H9 (cell line): ENCODE measurements at regions not wholly inside any gene's neighbourhood (a gene's known extent, or its start where the extent isn't known, plus 50 kb on each side); places are given as distances from the start of the nearest gene placed in this dataset.

Source experiments
- DNase-seq: peaks from one replicate; pipeline ENCODE4 v3.0.0-alpha.2; 2017
- H2AFZ ChIP-seq: one replicate; pipeline ENCODE4 v1.6.1; 2013; ENCODE audit warnings: mild to moderate bottlenecking, low read length, control low read depth, moderate library complexity
- H2AK5ac ChIP-seq: 2 replicates; pipeline ENCODE4 v1.6.1; 2013; ENCODE audit warnings: low read length, control low read depth, mixed read lengths; ENCODE audit not compliant: insufficient read length
- H2BK120ac ChIP-seq: one replicate; pipeline ENCODE4 v1.6.1; 2013; ENCODE audit warnings: low read depth, mild to moderate bottlenecking, low read length, control low read depth, inconsistent platforms; ENCODE audit not compliant: poor library complexity, severe bottlenecking
- H2BK12ac ChIP-seq: 2 replicates; pipeline ENCODE4 v1.6.1; 2013; ENCODE audit warnings: low read length, control low read depth, mixed read lengths, low read depth; ENCODE audit not compliant: insufficient read length
- H2BK15ac ChIP-seq: 2 replicates; pipeline ENCODE4 v1.6.1; 2013; ENCODE audit warnings: low read depth, low read length, control low read depth
- H2BK20ac ChIP-seq: one replicate; pipeline ENCODE4 v1.6.1; 2013; ENCODE audit warnings: low read depth, mild to moderate bottlenecking, low read length, control low read depth, inconsistent platforms; ENCODE audit not compliant: poor library complexity, severe bottlenecking
- H2BK5ac ChIP-seq: 2 replicates; pipeline ENCODE4 v1.6.1; 2013; ENCODE audit warnings: low read length, control low read depth, mixed read lengths; ENCODE audit not compliant: insufficient read length
- H3K14ac ChIP-seq: 2 replicates; pipeline ENCODE4 v1.6.1; 2013; ENCODE audit warnings: low read length, control low read depth; ENCODE audit not compliant: insufficient read depth
- H3K18ac ChIP-seq: 2 replicates; pipeline ENCODE4 v1.6.1; 2013; ENCODE audit warnings: low read depth, mild to moderate bottlenecking, mixed read lengths, low read length, control low read depth; ENCODE audit not compliant: insufficient read length
- H3K23ac ChIP-seq: 2 replicates; pipeline ENCODE4 v1.6.1; 2013; ENCODE audit warnings: low read length, control low read depth, mixed read lengths, low read depth; ENCODE audit not compliant: insufficient read length
- H3K23me2 ChIP-seq: 2 replicates; pipeline ENCODE4 v1.6.1; 2013; ENCODE audit warnings: low read depth, mild to moderate bottlenecking, mixed read lengths, low read length, control low read depth; ENCODE audit not compliant: insufficient read length, poor library complexity, severe bottlenecking
- H3K27ac ChIP-seq: 2 replicates; pipeline ENCODE4 v1.5.1; 2013; ENCODE audit warnings: low read length, control low read depth, mixed read lengths, low read depth; ENCODE audit not compliant: insufficient read length
- H3K27me3 ChIP-seq: 2 replicates; pipeline ENCODE4 v1.6.1; 2013; ENCODE audit warnings: low read length, control low read depth, inconsistent platforms; ENCODE audit not compliant: insufficient read depth
- H3K4ac ChIP-seq: 2 replicates; pipeline ENCODE4 v1.6.1; 2013; ENCODE audit warnings: low read depth, mild to moderate bottlenecking, control low read depth, inconsistent platforms, low read length, moderate library complexity
- H3K4me1 ChIP-seq: 2 replicates; pipeline ENCODE4 v1.6.1; 2013; ENCODE audit warnings: low read length, control low read depth, inconsistent platforms; ENCODE audit not compliant: insufficient read depth
- H3K4me2 ChIP-seq: 2 replicates; pipeline ENCODE4 v1.6.1; 2013; ENCODE audit warnings: low read length, control low read depth, mixed read lengths; ENCODE audit not compliant: insufficient read length, insufficient read depth
- H3K56ac ChIP-seq: 2 replicates; pipeline ENCODE4 v1.6.1; 2013; ENCODE audit warnings: low read depth, mild to moderate bottlenecking, mixed read lengths, low read length, control low read depth; ENCODE audit not compliant: insufficient read length
- H3K79me1 ChIP-seq: 2 replicates; pipeline ENCODE4 v1.6.1; 2013; ENCODE audit warnings: low read depth, mild to moderate bottlenecking, moderate library complexity, low read length, control low read depth, inconsistent platforms; ENCODE audit not compliant: insufficient read depth, poor library complexity, severe bottlenecking
- H3K79me2 ChIP-seq: 2 replicates; pipeline ENCODE4 v1.6.1; 2013; ENCODE audit warnings: low read length, control low read depth, inconsistent platforms; ENCODE audit not compliant: insufficient read depth
- H3K9ac ChIP-seq: 2 replicates; pipeline ENCODE4 v1.6.1; 2013; ENCODE audit warnings: low read length, control low read depth, mixed read lengths; ENCODE audit not compliant: insufficient read length; ENCODE audit errors: extremely low read depth
- H3K9me3 ChIP-seq: one replicate; pipeline ENCODE4 v1.6.1; 2013; ENCODE audit warnings: low read depth, low read length, inconsistent platforms; ENCODE audit not compliant: control insufficient read depth
- H3T11ph ChIP-seq: one replicate; pipeline ENCODE4 v1.6.1; 2013; ENCODE audit warnings: mild to moderate bottlenecking, low read length, control low read depth, inconsistent platforms
- H4K20me1 ChIP-seq: one replicate; pipeline ENCODE4 v1.6.1; 2013; ENCODE audit not compliant: control insufficient read depth, insufficient read length, insufficient read depth
- H4K5ac ChIP-seq: 2 replicates; pipeline ENCODE4 v1.6.1; 2013; ENCODE audit warnings: low read depth, mild to moderate bottlenecking, mixed read lengths, low read length, control low read depth; ENCODE audit not compliant: insufficient read length
- H4K8ac ChIP-seq: replicated peaks from 2 replicates; pipeline ENCODE4 v1.6.1; 2013; ENCODE audit warnings: low read length, control low read depth, mixed read lengths, low read depth; ENCODE audit not compliant: insufficient read length
- H4K91ac ChIP-seq: 2 replicates; pipeline ENCODE4 v1.6.1; 2013; ENCODE audit warnings: low read depth, mild to moderate bottlenecking, moderate library complexity, mixed read lengths, low read length, control low read depth; ENCODE audit not compliant: insufficient read length
- H3K27ac Mint-ChIP-seq, 3 experiments: 2 replicates in 2 of 3; 3 replicates in 1 of 3; pipeline ENCODE4 v1.8.0; 2020 to 2021; ENCODE audit warnings: mixed read lengths in 3 of 3, mild to moderate bottlenecking in 1 of 3, moderate library complexity in 1 of 3
- H3K27me3 Mint-ChIP-seq: 2 replicates; pipeline ENCODE4 v1.8.0; 2021; ENCODE audit warnings: low read depth, mild to moderate bottlenecking, moderate library complexity, mixed read lengths
- H3K36me3 Mint-ChIP-seq, 3 experiments: 2 replicates in 2 of 3; 3 replicates in 1 of 3; pipeline ENCODE4 v1.8.0; 2020 to 2021; ENCODE audit warnings: low read depth in 3 of 3, mixed read lengths in 3 of 3; ENCODE audit not compliant: insufficient read depth in 1 of 3
- H3K4me1 Mint-ChIP-seq, 2 experiments: 2 replicates each; pipeline ENCODE4 v1.8.0; 2020; ENCODE audit warnings: mixed read lengths in 2 of 2
- H3K4me3 Mint-ChIP-seq, 2 experiments: 2 replicates in 1 of 2; 3 replicates in 1 of 2; pipeline ENCODE4 v1.8.0; 2020 to 2021; ENCODE audit warnings: mild to moderate bottlenecking in 2 of 2, mixed read lengths in 2 of 2, moderate library complexity in 1 of 2
- H3K9me3 Mint-ChIP-seq, 2 experiments: 2 replicates in 1 of 2; 3 replicates in 1 of 2; pipeline ENCODE4 v1.8.0; 2020; ENCODE audit warnings: mild to moderate bottlenecking in 2 of 2, mixed read lengths in 2 of 2, moderate library complexity in 1 of 2
- WGBS: extraction: QIAGEN DNeasy Blood & Tissue Kit; methylation state at CpG from one replicate; pipeline ENCODE4 v1.1.7; 2013; ENCODE audit warnings: missing lambda C conversion rate, low lambda C conversion rate, mixed read lengths; ENCODE audit not compliant: insufficient read length; ENCODE audit errors: extremely low coverage; 5-methylcytosine and 5-hydroxymethylcytosine counted together
- TF ChIP-seq, protein P1 (sequence below): fragments of 200-600 bp; sonication (generic); conservative IDR thresholded peaks from 3 replicates; pipeline ENCODE4 v1.8.0; 2021; ENCODE audit warnings: antibody characterized with exemption, mild to moderate bottlenecking

DNA sequence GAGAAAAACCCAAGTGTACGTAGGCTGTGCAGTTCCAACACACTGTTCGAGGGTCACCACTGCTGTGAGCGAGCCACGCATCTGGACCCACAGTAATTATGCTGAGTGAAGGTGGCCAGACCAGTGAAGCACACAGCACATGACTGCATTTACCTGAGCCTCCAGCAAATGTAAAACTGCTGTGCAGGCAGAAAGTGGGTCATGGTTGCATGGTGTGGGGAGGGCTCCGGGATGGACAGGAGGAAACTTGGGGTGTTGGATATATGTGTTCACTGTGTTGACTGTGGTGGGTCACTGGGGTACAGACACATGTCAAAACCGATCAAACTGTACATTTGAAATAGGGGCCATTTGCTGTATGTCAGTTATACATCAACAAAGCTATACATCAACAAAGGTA, 78.7 kb upstream of the METRNL start:
- Histone ChIP-seq H4K5ac (no peak overlapping the region), H3K4me1 (no peaks in the 10 kb centered on the region; the same call in 1 of the 2 replicates), H3K79me2 (no peaks in the 10 kb centered on the region), H3K4me2 (no peak overlapping the region), H3K79me1 (no peaks in the 10 kb centered on the region), H3K27ac (no peak overlapping the region), H3K4ac (no peak overlapping the region), H2BK120ac (no peak overlapping the region), H4K20me1 (no peaks in the 10 kb centered on the region), H2BK15ac (no peak overlapping the region), H4K8ac (no peak overlapping the region), H3T11ph (no peak overlapping the region), H3K9ac (no peak overlapping the region), H2BK20ac (no peak overlapping the region), H4K91ac (no peak overlapping the region), H3K18ac (no peak overlapping the region), H2BK5ac (no peak overlapping the region), H2AK5ac (no peak overlapping the region), H3K14ac (no peak overlapping the region; the same call in 1 of the 2 replicates), H3K23ac (no peak overlapping the region), H2AFZ (no peak overlapping the region), H3K9me3 (no peaks in the 10 kb centered on the region), H3K27me3 (no peaks in the 10 kb centered on the region), H3K56ac (no peak overlapping the region), H3K23me2 (no peaks in the 10 kb centered on the region), H2BK12ac (no peak overlapping the region)
- no CpG with 5 or more reads among the region's 6 CpGs for WGBS
- Mint-ChIP-seq H3K27ac (no peak overlapping the region), H3K36me3 (peaks cover 14 to 16% (median 15%) of the 10 kb centered on the region in 3 experiments), H3K4me3 (no peak overlapping the region), H3K4me1 (peaks cover 4 to 6% of the 10 kb centered on the region in 2 experiments), H3K27me3 (0 out of 2 replicates have a peak, but pooled peaks cover 2% of the 10 kb centered on the region), H3K9me3 (peaks cover 9 to 14% of the 10 kb centered on the region in 2 experiments)
- TF ChIP-seq, protein P1, sequence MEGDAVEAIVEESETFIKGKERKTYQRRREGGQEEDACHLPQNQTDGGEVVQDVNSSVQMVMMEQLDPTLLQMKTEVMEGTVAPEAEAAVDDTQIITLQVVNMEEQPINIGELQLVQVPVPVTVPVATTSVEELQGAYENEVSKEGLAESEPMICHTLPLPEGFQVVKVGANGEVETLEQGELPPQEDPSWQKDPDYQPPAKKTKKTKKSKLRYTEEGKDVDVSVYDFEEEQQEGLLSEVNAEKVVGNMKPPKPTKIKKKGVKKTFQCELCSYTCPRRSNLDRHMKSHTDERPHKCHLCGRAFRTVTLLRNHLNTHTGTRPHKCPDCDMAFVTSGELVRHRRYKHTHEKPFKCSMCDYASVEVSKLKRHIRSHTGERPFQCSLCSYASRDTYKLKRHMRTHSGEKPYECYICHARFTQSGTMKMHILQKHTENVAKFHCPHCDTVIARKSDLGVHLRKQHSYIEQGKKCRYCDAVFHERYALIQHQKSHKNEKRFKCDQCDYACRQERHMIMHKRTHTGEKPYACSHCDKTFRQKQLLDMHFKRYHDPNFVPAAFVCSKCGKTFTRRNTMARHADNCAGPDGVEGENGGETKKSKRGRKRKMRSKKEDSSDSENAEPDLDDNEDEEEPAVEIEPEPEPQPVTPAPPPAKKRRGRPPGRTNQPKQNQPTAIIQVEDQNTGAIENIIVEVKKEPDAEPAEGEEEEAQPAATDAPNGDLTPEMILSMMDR: no peak
- DNase-seq: no peak
